Neutrophil (primary cell): ENCODE measurements at regions not wholly inside any gene's neighbourhood (a gene's known extent, or its start where the extent isn't known, plus 50 kb on each side); places are given as distances from the start of the nearest gene placed in this dataset.

Experiments used
- H3K27ac ChIP-seq: fragments of 200-600 bp; sonication (generic); 2 replicates; pipeline ENCODE4 v1.5.1; 2016; ENCODE audit warnings: mild to moderate bottlenecking, moderate library complexity
- H3K27me3 ChIP-seq: fragments of 200-600 bp; sonication (generic); 2 replicates; pipeline ENCODE4 v1.6.0; 2016; ENCODE audit warnings: mild to moderate bottlenecking
- H3K36me3 ChIP-seq: fragments of 200-600 bp; sonication (generic); 2 replicates; pipeline ENCODE4 v1.5.1; 2017
- H3K4me1 ChIP-seq, 2 experiments: fragments of 200-600 bp in 1 of 2; sonication (generic) in 1 of 2; 1 replicate in 1 of 2; 2 replicates in 1 of 2; pipeline versions ENCODE4 v1.5.1 to v1.6.1; 2013 to 2016; ENCODE audit warnings: low read depth in 1 of 2, low read length in 1 of 2, mild to moderate bottlenecking in 1 of 2, moderate library complexity in 1 of 2; ENCODE audit not compliant: control insufficient read depth in 1 of 2, insufficient read depth in 1 of 2
- H3K4me3 ChIP-seq, 2 experiments: fragments of 200-600 bp in 1 of 2; sonication (generic) in 1 of 2; 1 replicate in 1 of 2; 2 replicates in 1 of 2; pipeline ENCODE4 v1.5.1; 2013 to 2016; ENCODE audit warnings: low read depth in 1 of 2, low read length in 1 of 2, mild to moderate bottlenecking in 1 of 2, moderate library complexity in 1 of 2
- H3K9me3 ChIP-seq: fragments of 200-600 bp; sonication (generic); 2 replicates; pipeline ENCODE4 v1.5.1; 2016
- TF ChIP-seq, protein P1 (sequence below): fragments of 200-600 bp; sonication (generic); IDR thresholded peaks from 2 replicates; pipeline ENCODE4 v1.5.1; 2016; ENCODE audit warnings: antibody characterized with exemption

DNA sequence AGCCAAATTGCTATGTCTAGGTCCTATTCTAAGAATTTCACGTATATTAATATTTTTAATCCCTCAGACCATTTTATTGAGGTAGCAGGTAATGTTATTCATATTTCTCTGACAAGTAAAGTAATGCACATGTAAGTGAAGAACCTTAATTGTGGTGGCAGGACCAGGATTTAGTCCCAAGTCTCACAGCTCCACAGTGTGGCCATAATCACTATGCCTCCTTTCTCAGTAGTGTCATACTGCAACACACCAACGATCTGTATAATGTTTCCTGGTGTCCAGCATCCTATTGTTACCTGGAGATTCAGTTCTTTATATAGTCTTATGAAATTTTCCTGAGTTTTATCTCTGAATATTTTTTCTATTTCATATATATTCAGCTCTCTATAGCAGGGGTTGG lies 340.3 kb downstream of the OLFM4 start:
- Histone ChIP-seq H3K27me3 (no peaks in the 10 kb centered on the region), H3K4me3 (no peak overlapping the region), H3K27ac (no peak overlapping the region), H3K36me3 (no peaks in the 10 kb centered on the region), H3K4me1 (no peaks in the 10 kb centered on the region), H3K9me3 (no peaks in the 10 kb centered on the region)
- TF ChIP-seq, protein P1, sequence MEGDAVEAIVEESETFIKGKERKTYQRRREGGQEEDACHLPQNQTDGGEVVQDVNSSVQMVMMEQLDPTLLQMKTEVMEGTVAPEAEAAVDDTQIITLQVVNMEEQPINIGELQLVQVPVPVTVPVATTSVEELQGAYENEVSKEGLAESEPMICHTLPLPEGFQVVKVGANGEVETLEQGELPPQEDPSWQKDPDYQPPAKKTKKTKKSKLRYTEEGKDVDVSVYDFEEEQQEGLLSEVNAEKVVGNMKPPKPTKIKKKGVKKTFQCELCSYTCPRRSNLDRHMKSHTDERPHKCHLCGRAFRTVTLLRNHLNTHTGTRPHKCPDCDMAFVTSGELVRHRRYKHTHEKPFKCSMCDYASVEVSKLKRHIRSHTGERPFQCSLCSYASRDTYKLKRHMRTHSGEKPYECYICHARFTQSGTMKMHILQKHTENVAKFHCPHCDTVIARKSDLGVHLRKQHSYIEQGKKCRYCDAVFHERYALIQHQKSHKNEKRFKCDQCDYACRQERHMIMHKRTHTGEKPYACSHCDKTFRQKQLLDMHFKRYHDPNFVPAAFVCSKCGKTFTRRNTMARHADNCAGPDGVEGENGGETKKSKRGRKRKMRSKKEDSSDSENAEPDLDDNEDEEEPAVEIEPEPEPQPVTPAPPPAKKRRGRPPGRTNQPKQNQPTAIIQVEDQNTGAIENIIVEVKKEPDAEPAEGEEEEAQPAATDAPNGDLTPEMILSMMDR: no peak

DNA sequence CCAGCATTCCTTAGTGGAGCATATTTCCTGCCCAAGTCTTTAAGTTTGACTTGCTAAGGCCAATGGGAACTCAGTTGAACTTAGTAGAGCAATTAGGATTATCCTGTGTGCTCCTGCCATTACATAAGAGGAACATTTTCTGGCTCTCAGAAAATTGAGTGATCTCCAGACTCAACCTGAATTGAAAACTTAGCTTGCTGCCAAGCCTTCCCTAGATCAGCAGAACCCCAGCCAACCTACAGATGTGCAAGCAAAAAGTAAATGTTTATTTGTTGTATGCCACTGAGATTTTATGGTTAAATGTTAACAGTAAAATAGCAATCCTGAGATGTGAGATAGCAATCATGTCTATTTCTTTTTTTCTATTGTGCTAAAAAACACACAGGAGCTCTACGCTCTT lies 350.9 kb downstream of the OLFM4 start:
- H3K27me3 ChIP-seq: no peaks in the 10 kb centered on the region
- TF ChIP-seq, protein P1: no peak
- no peak overlapping the region for H3K4me3 ChIP-seq
- no peaks in the 10 kb centered on the region for H3K9me3 ChIP-seq
- H3K4me1 ChIP-seq: no peaks in the 10 kb centered on the region
- no peak overlapping the region for H3K27ac ChIP-seq
- H3K36me3 ChIP-seq: no peaks in the 10 kb centered on the region

DNA sequence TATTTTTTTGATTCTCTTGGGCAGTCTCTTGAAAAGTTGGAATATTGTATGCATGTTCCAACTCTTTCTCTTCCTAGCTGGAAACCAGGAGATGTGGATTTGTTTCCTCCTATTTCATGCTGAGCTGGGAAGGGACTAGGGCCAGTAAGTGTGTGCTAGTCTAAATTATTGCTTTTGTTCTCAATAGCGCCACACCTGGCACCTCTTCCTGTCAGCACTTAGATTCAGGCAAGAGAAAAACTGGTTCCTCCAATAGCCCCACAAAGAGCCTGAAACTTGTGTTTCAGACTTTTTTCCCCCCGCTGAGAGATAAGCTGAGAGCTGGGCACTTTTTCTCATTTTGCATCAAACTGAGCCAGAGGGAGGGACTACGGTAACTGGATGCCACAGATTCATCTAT lies 353.4 kb downstream of the OLFM4 start:
- no peak overlapping the region for H3K4me3 ChIP-seq
- H3K27me3 ChIP-seq: no peaks in the 10 kb centered on the region
- H3K36me3 ChIP-seq: no peaks in the 10 kb centered on the region
- no peaks in the 10 kb centered on the region for H3K9me3 ChIP-seq
- TF ChIP-seq, protein P1: no peak
- no peak overlapping the region for H3K27ac ChIP-seq
- H3K4me1 ChIP-seq: no peaks in the 10 kb centered on the region

DNA sequence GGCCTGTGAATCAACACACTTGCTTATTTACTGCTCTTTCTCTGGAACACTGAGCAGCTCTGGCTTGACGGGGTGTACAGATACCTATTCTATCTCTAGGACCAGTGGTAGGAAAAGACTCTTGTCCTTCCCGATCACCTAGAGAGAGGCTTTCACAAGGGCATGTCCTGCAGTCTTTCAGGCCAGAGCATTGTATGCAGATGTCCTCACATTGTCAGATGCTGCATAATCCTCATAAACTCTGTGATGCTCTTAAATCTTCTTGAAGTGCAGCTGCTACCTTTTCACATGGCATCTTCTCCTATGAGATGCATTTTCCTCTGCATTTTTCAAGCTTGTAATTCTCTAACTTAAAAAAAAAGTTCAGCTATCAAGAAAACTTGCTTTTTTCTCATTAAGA lies 369.4 kb downstream of the OLFM4 start:
- no peaks in the 10 kb centered on the region for H3K36me3 ChIP-seq
- no peak overlapping the region for H3K27ac ChIP-seq
- H3K4me1 ChIP-seq: no peaks in the 10 kb centered on the region
- H3K27me3 ChIP-seq: no peaks in the 10 kb centered on the region
- TF ChIP-seq, protein P1: no peak
- no peak overlapping the region for H3K4me3 ChIP-seq
- no peaks in the 10 kb centered on the region for H3K9me3 ChIP-seq

DNA sequence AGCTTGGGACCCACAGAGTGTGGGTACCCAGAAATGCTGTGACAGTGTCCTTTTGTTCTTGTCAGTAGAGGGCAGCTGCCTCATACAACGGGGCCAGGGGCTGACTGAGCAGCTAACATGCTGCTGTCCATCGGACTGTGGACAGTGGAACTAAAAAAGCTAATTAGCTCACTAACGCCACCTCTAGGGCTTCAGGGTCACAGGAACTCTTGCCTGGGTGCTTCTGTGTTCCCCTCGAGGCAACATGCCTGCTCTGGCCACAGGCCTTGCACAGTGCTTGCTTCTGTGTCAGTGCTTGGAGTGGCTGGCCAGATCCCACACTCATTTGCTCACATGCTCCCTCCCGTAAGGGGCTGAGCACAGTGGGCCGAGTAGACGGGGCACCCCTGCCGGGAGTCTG lies 377.0 kb downstream of the OLFM4 start:
- Histone ChIP-seq H3K9me3 (no peaks in the 10 kb centered on the region), H3K36me3 (no peaks in the 10 kb centered on the region), H3K4me3 (no peak overlapping the region), H3K4me1 (no peaks in the 10 kb centered on the region), H3K27me3 (no peaks in the 10 kb centered on the region), H3K27ac (no peak overlapping the region)
- TF ChIP-seq, protein P1: no peak

DNA sequence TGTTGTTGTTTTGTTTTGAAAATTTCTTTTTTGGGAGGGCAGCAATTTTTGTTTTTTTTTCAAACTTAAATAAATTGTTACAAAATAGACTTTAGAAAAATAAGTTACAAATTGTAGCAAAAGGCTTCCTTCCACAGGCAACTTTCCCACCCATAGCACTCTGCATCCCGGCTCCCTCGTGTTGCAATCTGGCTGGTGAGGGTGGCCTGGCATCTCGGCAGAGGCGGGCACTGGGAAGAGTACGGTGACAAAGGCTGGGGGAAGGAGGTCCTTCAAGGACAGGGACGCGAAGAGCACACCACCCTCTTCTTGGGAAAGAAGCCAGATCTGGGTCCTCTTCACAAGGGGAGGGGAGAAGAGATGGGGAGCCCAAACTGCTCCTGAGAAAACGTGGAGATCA lies 379.7 kb downstream of the OLFM4 start:
- H3K27ac ChIP-seq: no peak overlapping the region
- no peak overlapping the region for H3K4me3 ChIP-seq
- H3K36me3 ChIP-seq: no peaks in the 10 kb centered on the region
- H3K27me3 ChIP-seq: no peaks in the 10 kb centered on the region
- H3K9me3 ChIP-seq: no peaks in the 10 kb centered on the region
- TF ChIP-seq, protein P1: no peak
- no peaks in the 10 kb centered on the region for H3K4me1 ChIP-seq
